ENCODE measurements at regions not wholly inside any gene's neighbourhood (a gene's known extent, or its start where the extent isn't known, plus 50 kb on each side); places are given as distances from the start of the nearest gene placed in this dataset.
"Not testable (repeated sequence)": the region's sequence is repeated elsewhere in the genome, so short reads cannot be mapped to it uniquely, and the experiment has no call there.

- DNase-seq (ENCODE audit: low spot score) (no peak), ATAC-seq (ENCODE audit: low FRiP score) (no peak)
- TF ChIP-seq, protein P1, sequence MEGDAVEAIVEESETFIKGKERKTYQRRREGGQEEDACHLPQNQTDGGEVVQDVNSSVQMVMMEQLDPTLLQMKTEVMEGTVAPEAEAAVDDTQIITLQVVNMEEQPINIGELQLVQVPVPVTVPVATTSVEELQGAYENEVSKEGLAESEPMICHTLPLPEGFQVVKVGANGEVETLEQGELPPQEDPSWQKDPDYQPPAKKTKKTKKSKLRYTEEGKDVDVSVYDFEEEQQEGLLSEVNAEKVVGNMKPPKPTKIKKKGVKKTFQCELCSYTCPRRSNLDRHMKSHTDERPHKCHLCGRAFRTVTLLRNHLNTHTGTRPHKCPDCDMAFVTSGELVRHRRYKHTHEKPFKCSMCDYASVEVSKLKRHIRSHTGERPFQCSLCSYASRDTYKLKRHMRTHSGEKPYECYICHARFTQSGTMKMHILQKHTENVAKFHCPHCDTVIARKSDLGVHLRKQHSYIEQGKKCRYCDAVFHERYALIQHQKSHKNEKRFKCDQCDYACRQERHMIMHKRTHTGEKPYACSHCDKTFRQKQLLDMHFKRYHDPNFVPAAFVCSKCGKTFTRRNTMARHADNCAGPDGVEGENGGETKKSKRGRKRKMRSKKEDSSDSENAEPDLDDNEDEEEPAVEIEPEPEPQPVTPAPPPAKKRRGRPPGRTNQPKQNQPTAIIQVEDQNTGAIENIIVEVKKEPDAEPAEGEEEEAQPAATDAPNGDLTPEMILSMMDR (IDR thresholded peaks at IDR 0.05): no peak
Observed at GRCh38 chr1:222187566-222188332, 360.2 kb downstream of the HHIPL2 start.

GRCh38 chr1:222182641-222183040, 365.3 kb downstream of the HHIPL2 start:
- DNase-seq (ENCODE audit: low spot score) (no peak), ATAC-seq (ENCODE audit: low FRiP score) (no peak)
- TF ChIP-seq, protein P1 (IDR thresholded peaks at IDR 0.05): no peak

DNA sequence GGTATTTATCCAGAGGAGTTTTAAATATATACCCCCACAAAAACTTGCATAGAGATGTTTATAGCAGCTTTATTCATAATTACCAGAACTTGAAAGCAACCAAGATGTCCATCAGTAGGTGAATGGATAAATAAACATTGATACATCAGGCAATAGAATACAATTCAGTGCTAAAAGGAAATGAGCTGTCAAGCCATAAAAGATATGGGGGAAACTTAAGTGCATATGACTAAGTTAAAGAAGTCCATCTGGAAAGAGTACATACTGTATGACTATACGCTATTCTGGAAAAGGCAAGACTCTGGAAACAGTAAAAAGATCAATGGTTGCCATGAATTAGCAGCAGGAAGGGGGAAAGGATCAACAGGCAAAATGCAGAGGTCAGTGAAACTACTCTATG, 366.7 kb downstream of the HHIPL2 start:
- DNase-seq (ENCODE audit: low spot score) (no peak), ATAC-seq (ENCODE audit: low FRiP score) (no peak)
- TF ChIP-seq, protein P1 (IDR thresholded peaks at IDR 0.05): no peak

DNA sequence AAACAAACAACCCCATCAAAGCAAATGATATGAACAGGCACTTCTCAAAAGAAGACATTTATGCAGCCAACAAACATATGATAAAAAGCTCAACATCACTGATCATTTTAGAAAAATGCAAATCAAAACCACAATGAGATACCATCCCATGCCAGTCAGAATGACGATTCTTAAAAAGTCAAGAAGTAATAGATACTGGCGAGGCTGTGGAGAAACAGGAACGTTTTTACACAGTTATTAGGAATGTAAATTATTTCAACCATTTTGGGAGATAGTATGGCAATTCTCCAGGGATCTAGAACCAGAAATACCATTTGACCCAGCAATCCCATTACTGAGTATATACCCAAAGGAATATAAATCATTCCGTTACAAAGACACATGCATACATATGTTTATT, 370.4 kb downstream of the HHIPL2 start:
- not testable (repeated sequence) for ATAC-seq (ENCODE audit: low FRiP score); DNase-seq (ENCODE audit: low spot score)

GRCh38 chr1:222171005-222171404, 376.9 kb downstream of the HHIPL2 start:
- ATAC-seq (ENCODE audit: low FRiP score) (no peak), DNase-seq (ENCODE audit: low spot score) (no peak)
- TF ChIP-seq, protein P1 (IDR thresholded peaks at IDR 0.05): no peak

- TF ChIP-seq, protein P1 (IDR thresholded peaks at IDR 0.05): no peak
- ATAC-seq (ENCODE audit: low FRiP score) (no peak), DNase-seq (ENCODE audit: low spot score) (no peak)
Observed at GRCh38 chr1:222168621-222169020, 379.3 kb downstream of the HHIPL2 start.

DNA sequence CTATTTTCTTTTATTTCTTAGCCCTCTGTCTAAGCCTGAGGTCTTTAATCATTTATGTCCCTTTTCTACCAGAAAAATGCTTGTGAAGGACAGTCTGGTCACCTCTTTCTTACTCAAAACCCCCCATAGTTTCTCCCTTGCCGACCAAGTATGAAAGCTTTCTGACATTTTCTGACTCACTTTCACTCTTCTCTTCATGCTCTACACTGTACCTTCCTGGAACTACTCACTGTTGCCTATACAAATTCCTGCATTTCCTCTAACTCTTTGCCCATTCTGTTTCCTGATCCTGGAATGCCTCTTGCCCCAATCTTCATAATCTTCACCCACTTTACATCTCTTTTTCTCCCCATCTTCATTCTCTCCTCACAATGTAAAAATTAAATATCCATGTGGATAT, 380.0 kb downstream of the HHIPL2 start:
- TF ChIP-seq, protein P1 (IDR thresholded peaks at IDR 0.05): no peak
- no peak for ATAC-seq (ENCODE audit: low FRiP score)
- no peak for DNase-seq (ENCODE audit: low spot score)

Measured in omental fat pad (tissue), 3 donors.